ENCODE measurements at regions not wholly inside any gene's neighbourhood (a gene's known extent, or its start where the extent isn't known, plus 50 kb on each side); places are given as distances from the start of the nearest gene placed in this dataset.

DNA sequence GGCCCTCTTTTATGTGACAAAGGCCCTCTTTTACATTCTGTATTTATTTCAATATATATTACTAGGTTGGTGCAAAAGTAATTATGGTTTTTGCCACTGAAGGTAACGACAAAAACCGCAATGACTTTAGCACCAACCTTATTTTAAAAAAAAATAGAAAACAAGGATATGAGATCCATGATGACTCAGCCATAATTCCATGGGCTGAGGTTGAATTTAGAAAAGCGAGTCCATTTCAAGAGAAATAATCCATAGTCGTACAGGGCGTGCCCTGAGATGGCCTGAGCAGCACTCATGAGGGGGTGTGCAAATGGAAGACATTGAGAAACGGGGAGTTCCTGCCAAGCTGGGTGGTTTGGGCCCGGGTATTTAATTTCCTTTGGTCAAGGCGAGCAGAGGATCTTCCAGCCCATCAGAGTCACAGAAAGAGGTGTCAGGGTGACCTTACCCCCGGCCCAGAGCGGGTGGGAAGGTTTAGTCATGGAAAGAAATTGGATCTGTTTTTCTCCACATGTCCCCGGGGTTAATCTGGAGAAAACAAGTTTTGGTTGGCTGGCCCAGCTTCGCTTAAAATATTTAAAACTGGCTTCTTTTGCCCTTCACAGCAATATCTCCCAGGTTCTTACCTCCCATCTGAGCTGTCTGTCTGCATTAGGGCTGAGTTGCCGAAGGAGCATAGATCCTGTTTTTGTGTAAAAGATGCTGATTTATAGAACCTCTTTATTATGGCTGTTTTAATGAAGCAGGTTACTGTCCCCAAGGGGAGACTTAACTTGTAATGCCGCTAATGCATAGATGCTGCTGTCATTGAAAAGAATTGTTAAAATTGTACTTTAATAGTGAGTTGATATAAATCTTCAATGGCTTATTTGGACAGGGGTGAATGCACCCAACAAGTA is 255.6 kb downstream of the PREX1 start:
- H3K4me1 Mint-ChIP-seq: peaks cover 0 to 2% (median 0%) of the 10 kb centered on the region in 3 donors
- peaks cover 0 to 2% (median 0%) of the 10 kb centered on the region in 3 donors for H3K9me3 Mint-ChIP-seq
- no peak overlapping the region for H3K27ac Mint-ChIP-seq
- H3K27me3 Mint-ChIP-seq: peaks cover 9% of the 10 kb centered on the region
- no peaks in the 10 kb centered on the region for H3K36me3 Mint-ChIP-seq
- H3K4me3 Mint-ChIP-seq: no peak overlapping the region

DNA sequence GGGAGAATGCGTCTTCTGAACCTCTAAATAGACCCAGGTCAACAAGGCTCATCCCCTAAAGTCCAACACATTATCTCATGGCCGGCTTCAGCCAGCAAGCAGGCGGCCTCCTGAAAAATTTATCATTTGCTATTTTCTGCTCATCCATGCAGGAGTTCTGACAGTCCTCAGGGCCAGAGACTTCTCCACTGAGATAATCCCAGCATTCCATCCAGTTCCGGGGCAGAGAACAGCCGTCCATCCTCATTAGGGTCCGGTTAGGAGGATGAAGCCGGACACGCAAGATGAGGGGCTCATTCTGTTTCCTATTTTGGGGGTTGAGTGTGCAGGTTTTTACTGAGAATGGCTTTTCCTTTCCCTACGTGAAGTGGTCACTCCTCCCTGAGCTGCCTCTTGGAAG is 258.1 kb downstream of the PREX1 start:
- H3K27ac Mint-ChIP-seq: no peak overlapping the region
- peaks cover 17% of the 10 kb centered on the region for H3K27me3 Mint-ChIP-seq

GRCh38 chr20:48568520-48568919 is 259.3 kb downstream of the PREX1 start:
- peaks cover 0 to 2% (median 0%) of the 10 kb centered on the region in 3 donors for H3K4me1 Mint-ChIP-seq
- peaks cover 2% of the 10 kb centered on the region for H3K36me3 Mint-ChIP-seq
- H3K9me3 Mint-ChIP-seq: peaks cover 2 to 4% (median 2%) of the 10 kb centered on the region in 3 donors
- no peak overlapping the region for H3K27ac Mint-ChIP-seq
- no peak overlapping the region for H3K4me3 Mint-ChIP-seq
- H3K27me3 Mint-ChIP-seq: peaks cover 17% of the 10 kb centered on the region

More for the DNA sequence above, 258.1 kb downstream of the PREX1 start:
- Mint-ChIP-seq H3K4me3 (no peak overlapping the region), H3K9me3 (peaks cover 0 to 4% (median 2%) of the 10 kb centered on the region in 3 donors), H3K4me1 (peaks cover 0 to 2% (median 0%) of the 10 kb centered on the region in 3 donors), H3K36me3 (peaks cover 2% of the 10 kb centered on the region)

GRCh38 chr20:48567145-48567544 is 260.7 kb downstream of the PREX1 start:
- Mint-ChIP-seq H3K27me3 (peaks cover 15% of the 10 kb centered on the region), H3K4me1 (peaks cover 0 to 2% (median 0%) of the 10 kb centered on the region in 3 donors), H3K4me3 (no peak overlapping the region), H3K27ac (peak overlapping the region in 1 of 3 donors; percentile 82), H3K36me3 (peaks cover 2% of the 10 kb centered on the region), H3K9me3 (peaks cover 2 to 4% (median 3%) of the 10 kb centered on the region in 3 donors)

DNA sequence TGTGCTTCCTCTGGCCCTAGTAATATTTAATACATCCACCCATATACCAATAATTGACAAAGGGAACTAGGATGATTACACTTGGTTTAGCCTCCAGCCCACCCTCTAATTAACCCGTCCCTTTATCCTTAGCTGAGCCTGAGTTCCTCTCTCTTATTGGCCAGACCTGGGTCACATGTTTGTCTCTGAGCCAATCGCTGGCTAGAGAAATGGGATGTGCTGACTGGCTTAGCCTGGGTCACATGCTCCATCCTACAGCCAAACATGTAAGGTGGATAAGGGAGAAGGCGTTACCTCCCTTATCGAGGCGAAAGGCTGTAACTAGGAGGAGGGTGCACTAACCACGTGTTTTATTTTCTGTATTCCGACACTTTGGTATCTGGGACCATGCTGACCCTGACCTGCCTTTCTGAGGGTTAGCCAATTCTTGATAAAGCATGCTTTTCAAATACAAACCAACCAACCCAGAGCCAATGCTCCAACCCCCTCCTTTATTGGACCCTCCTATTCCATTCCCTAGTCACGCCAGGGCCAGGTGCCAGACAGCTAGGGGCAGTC is 262.7 kb downstream of the PREX1 start:
- no peak overlapping the region for H3K27ac Mint-ChIP-seq
- H3K27me3 Mint-ChIP-seq: peaks cover 15% of the 10 kb centered on the region
- peaks cover 0 to 2% (median 0%) of the 10 kb centered on the region in 3 donors for H3K4me1 Mint-ChIP-seq
- H3K9me3 Mint-ChIP-seq: peaks cover 2 to 4% (median 3%) of the 10 kb centered on the region in 3 donors
- peaks cover 2% of the 10 kb centered on the region for H3K36me3 Mint-ChIP-seq
- no peak overlapping the region for H3K4me3 Mint-ChIP-seq

DNA sequence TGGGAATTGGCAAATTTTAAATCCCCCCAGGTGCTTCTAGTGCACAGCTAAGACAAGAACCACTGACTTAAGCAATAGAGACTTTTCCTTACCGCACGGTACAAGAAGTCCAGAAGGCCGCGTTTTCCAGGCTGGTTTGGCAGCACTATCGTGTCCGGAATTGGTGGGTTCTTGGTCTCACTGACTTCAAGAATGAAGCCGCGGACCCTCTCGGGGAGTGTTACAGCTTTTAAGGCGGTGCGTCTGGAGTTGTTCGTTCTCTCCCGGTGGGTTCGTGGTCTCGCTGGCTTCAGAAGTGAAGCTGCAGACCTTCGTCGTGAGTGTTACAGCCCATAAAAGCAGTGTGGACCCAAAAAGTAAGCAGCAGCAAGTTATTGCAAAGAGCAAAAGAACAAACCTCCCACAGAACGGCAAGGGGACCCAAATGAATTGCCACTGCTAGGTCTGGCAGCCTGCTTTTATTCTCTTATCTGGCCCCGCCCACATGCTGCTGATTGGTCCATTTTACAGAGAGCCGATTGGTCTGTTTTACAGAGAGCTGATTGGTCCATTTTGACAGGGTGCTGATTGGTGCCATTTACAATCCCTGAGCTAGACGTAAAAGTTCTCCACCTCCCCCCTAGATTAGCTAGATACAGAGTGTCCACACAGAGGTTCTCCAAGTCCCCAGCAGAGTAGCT is 264.5 kb downstream of the PREX1 start:
- H3K4me3 Mint-ChIP-seq: no peak overlapping the region
- H3K27me3 Mint-ChIP-seq: peaks cover 10% of the 10 kb centered on the region
- peaks cover 0 to 2% (median 0%) of the 10 kb centered on the region in 3 donors for H3K4me1 Mint-ChIP-seq
- peaks cover 2 to 3% (median 2%) of the 10 kb centered on the region in 3 donors for H3K9me3 Mint-ChIP-seq
- no peak overlapping the region for H3K27ac Mint-ChIP-seq
- H3K36me3 Mint-ChIP-seq: peaks cover 2% of the 10 kb centered on the region

DNA sequence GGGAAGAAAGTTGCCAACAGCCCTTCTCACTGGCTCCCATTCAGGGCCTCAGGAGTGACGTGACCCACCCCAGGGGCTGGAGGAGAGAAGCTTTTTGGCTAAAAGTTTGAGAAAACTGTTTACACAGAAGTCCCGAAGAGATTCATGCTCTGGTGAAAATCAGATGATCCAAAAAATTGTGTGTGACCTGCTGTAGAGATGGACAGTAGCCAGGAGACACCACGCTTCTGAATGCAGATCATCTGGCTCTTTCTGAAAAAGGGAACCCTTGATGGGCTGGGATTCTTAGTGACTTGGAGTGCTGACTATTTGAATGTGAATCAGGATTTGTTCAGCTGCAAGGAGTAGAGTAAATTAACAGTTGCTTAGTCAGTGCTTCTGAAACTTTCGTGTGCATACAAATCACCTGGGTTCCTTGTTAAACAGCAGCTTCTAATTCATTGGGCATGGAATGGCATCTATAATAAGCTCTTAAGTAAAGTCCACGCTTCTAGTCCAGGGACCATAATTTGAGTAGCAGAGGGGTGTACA is 265.1 kb downstream of the PREX1 start:
- Mint-ChIP-seq H3K36me3 (peaks cover 2% of the 10 kb centered on the region), H3K27me3 (peaks cover 9% of the 10 kb centered on the region), H3K9me3 (peaks cover 2 to 3% (median 2%) of the 10 kb centered on the region in 3 donors), H3K4me1 (no peaks in the 10 kb centered on the region), H3K4me3 (no peak overlapping the region), H3K27ac (no peak overlapping the region)

DNA sequence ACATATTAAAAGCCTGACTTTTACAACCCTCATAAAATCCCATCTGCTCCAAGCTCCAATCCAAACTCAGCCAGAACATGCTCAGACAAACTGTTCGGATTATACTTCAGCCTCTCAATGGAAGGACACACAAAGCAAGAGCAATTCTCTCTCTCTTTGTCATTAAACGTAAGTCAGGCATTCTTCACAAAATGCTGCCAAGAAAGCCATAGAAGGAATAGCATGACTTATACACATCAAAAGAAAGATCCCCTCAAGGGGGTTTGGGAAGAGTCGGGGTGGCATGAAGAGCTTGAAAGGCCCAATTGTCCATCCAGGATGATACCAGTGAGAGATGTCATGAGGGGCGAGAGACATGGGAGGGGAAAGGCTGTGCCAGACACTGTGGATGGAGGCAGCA is 268.9 kb downstream of the PREX1 start:
- no peaks in the 10 kb centered on the region for H3K36me3 Mint-ChIP-seq
- H3K27me3 Mint-ChIP-seq: no peaks in the 10 kb centered on the region
- no peak overlapping the region for H3K4me3 Mint-ChIP-seq
- no peaks in the 10 kb centered on the region for H3K4me1 Mint-ChIP-seq
- peaks cover 0 to 3% (median 0%) of the 10 kb centered on the region in 3 donors for H3K9me3 Mint-ChIP-seq
- H3K27ac Mint-ChIP-seq: no peak overlapping the region

GRCh38 chr20:48557380-48557779 is 270.4 kb downstream of the PREX1 start:
- H3K27me3 Mint-ChIP-seq: no peaks in the 10 kb centered on the region
- H3K36me3 Mint-ChIP-seq: no peaks in the 10 kb centered on the region
- H3K27ac Mint-ChIP-seq: no peak overlapping the region
- no peaks in the 10 kb centered on the region for H3K4me1 Mint-ChIP-seq
- no peaks in the 10 kb centered on the region for H3K9me3 Mint-ChIP-seq
- no peak overlapping the region for H3K4me3 Mint-ChIP-seq

GRCh38 chr20:48556956-48557355 is 270.8 kb downstream of the PREX1 start:
- Mint-ChIP-seq H3K27ac (no peak overlapping the region), H3K27me3 (no peaks in the 10 kb centered on the region), H3K36me3 (no peaks in the 10 kb centered on the region), H3K4me1 (no peaks in the 10 kb centered on the region), H3K4me3 (no peak overlapping the region), H3K9me3 (no peaks in the 10 kb centered on the region)

DNA sequence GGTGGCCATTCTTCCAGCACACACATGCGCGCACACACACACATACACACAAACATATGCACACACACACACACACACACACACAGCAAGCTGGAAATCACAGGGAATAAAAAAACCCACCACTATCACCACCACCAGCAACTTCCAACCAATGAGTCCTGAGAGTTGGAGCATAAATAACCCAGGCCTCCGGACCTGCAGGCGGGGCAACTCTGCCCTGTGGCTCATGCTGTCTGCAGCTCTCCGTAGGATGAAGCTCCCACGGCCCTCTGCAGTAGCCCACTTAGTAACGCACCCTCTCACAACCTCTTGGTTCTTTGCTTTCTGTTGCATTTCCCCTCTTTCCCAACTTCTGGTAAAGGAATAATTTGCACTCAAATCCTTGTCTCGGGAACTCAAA is 275.2 kb downstream of the PREX1 start:
- Mint-ChIP-seq H3K27ac (no peak overlapping the region), H3K27me3 (peaks cover 7% of the 10 kb centered on the region), H3K9me3 (peaks cover 0 to 2% (median 0%) of the 10 kb centered on the region in 3 donors), H3K36me3 (no peaks in the 10 kb centered on the region), H3K4me1 (no peaks in the 10 kb centered on the region), H3K4me3 (no peak overlapping the region)

DNA sequence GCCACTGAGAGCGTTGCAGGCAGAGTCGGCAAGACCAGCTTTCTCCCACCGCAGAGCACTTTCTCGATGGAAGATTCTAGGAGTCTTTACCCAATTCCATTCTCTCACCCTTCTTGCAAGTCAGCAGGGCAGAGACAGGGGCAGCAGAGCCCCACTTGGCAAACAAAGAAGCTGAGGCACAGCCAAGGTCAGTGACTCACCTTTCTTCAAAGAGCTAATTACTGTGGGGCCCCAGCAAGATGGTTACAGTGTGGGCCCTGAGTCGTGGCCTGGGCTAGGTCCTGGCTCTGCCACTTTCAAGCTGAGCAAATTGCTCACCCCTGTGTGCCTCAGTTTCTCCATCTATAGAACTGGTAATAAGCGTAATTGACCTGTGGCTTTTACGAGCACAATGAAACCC is 277.0 kb downstream of the PREX1 start:
- Mint-ChIP-seq H3K27me3 (peaks cover 12% of the 10 kb centered on the region), H3K36me3 (no peaks in the 10 kb centered on the region), H3K4me3 (no peak overlapping the region), H3K27ac (no peak overlapping the region), H3K4me1 (no peaks in the 10 kb centered on the region), H3K9me3 (peaks cover 0 to 2% (median 0%) of the 10 kb centered on the region in 3 donors)

GRCh38 chr20:48547664-48548063 is 280.1 kb downstream of the PREX1 start:
- Mint-ChIP-seq H3K27ac (no peak overlapping the region), H3K36me3 (no peaks in the 10 kb centered on the region), H3K4me1 (no peaks in the 10 kb centered on the region), H3K9me3 (peaks cover 0 to 2% (median 0%) of the 10 kb centered on the region in 3 donors), H3K4me3 (no peak overlapping the region), H3K27me3 (peaks cover 19% of the 10 kb centered on the region)

- H3K27ac Mint-ChIP-seq: peak overlapping the region in 1 of 3 donors; percentile 68
- H3K27me3 Mint-ChIP-seq: peaks cover 23% of the 10 kb centered on the region
- H3K4me1 Mint-ChIP-seq: peaks cover 4 to 9% (median 8%) of the 10 kb centered on the region in 3 donors
- H3K4me3 Mint-ChIP-seq: no peak overlapping the region
- H3K36me3 Mint-ChIP-seq: peaks cover 2% of the 10 kb centered on the region
- peaks cover 0 to 2% (median 0%) of the 10 kb centered on the region in 3 donors for H3K9me3 Mint-ChIP-seq
These were observed 283.1 kb downstream of the PREX1 start for GRCh38 chr20:48544402-48545339.

All from IgD-negative memory B cell (primary cell).